ENCODE measurements at regions not wholly inside any gene's neighbourhood (a gene's known extent, or its start where the extent isn't known, plus 50 kb on each side); places are given as distances from the start of the nearest gene placed in this dataset.

GRCh38 chr5:74454263-74455030 is 186.1 kb downstream of the ENC1 start:
- DNase-seq, result no peak
- Mint-ChIP-seq H3K4me3 (no peak overlapping the region), H3K27me3 (ENCODE audit: insufficient read depth) (peaks cover 14% of the 10 kb centered on the region), H3K36me3 (ENCODE audit: low read depth) (no peaks in the 10 kb centered on the region), H3K4me1 (ENCODE audit: low read depth) (no peaks in the 10 kb centered on the region), H3K27ac (no peak overlapping the region), H3K9me3 (no peaks in the 10 kb centered on the region)
- no peak for TF ChIP-seq CTCF (IDR thresholded peaks at IDR 0.05)

- peaks cover 7% of the 10 kb centered on the region for H3K27me3 Mint-ChIP-seq (ENCODE audit: insufficient read depth)
Observed at GRCh38 chr5:74452856-74453255, 187.7 kb downstream of the ENC1 start.

GRCh38 chr5:74450095-74450494 is 190.4 kb downstream of the ENC1 start:
- H3K27me3 Mint-ChIP-seq (ENCODE audit: insufficient read depth), result peaks cover 18% of the 10 kb centered on the region
- H3K4me3 Mint-ChIP-seq, result no peak overlapping the region
- TF ChIP-seq CTCF (IDR thresholded peaks at IDR 0.05), result no peak
- H3K9me3 Mint-ChIP-seq, result no peaks in the 10 kb centered on the region
- H3K27ac Mint-ChIP-seq, result no peak overlapping the region
- DNase-seq, result no peak
- H3K36me3 Mint-ChIP-seq (ENCODE audit: low read depth), result no peaks in the 10 kb centered on the region
- H3K4me1 Mint-ChIP-seq (ENCODE audit: low read depth), result no peaks in the 10 kb centered on the region

More at GRCh38 chr5:74452856-74453255, 187.7 kb downstream of the ENC1 start:
- H3K9me3 Mint-ChIP-seq, result no peaks in the 10 kb centered on the region
- no peak for TF ChIP-seq CTCF (IDR thresholded peaks at IDR 0.05)
- H3K4me3 Mint-ChIP-seq, result no peak overlapping the region
- no peak overlapping the region for H3K27ac Mint-ChIP-seq
- DNase-seq, result no peak
- H3K36me3 Mint-ChIP-seq (ENCODE audit: low read depth), result no peaks in the 10 kb centered on the region
- no peaks in the 10 kb centered on the region for H3K4me1 Mint-ChIP-seq (ENCODE audit: low read depth)

- H3K9me3 Mint-ChIP-seq, result no peaks in the 10 kb centered on the region
- no peaks in the 10 kb centered on the region for H3K36me3 Mint-ChIP-seq (ENCODE audit: low read depth)
- H3K27me3 Mint-ChIP-seq (ENCODE audit: insufficient read depth), result peaks cover 18% of the 10 kb centered on the region
- H3K27ac Mint-ChIP-seq, result no peak overlapping the region
- no peak overlapping the region for H3K4me3 Mint-ChIP-seq
- DNase-seq, result no peak
- TF ChIP-seq CTCF (IDR thresholded peaks at IDR 0.05), result no peak
- H3K4me1 Mint-ChIP-seq (ENCODE audit: low read depth), result no peaks in the 10 kb centered on the region
Observed at GRCh38 chr5:74446725-74447241, 193.7 kb downstream of the ENC1 start.

GRCh38 chr5:74442466-74442865 is 198.1 kb downstream of the ENC1 start:
- TF ChIP-seq CTCF (IDR thresholded peaks at IDR 0.05), result no peak
- Mint-ChIP-seq H3K27me3 (ENCODE audit: insufficient read depth) (peaks cover 17% of the 10 kb centered on the region), H3K9me3 (peaks cover under 1% of the 10 kb centered on the region; the same call in 1 of the 2 replicates), H3K4me3 (no peak overlapping the region), H3K36me3 (ENCODE audit: low read depth) (no peaks in the 10 kb centered on the region), H3K4me1 (ENCODE audit: low read depth) (no peaks in the 10 kb centered on the region), H3K27ac (no peak overlapping the region)
- DNase-seq, result no peak
